RWPE2 (cell line): ENCODE measurements at regions not wholly inside any gene's neighbourhood (a gene's known extent, or its start where the extent isn't known, plus 50 kb on each side); places are given as distances from the start of the nearest gene placed in this dataset.

Experiments
- ATAC-seq: fragments of 200-7000 bp; cut with Tn5 transposase; 3 replicates; pipeline ENCODE4 v1.9.1; 2021; ENCODE audit warnings: low read depth
- DNase-seq: peaks from one replicate; pipeline ENCODE4 v3.0.0-alpha.2; 2020; ENCODE audit warnings: low spot score
- H3K27ac ChIP-seq: fragments of 450-650 bp; 2 replicates; pipeline ENCODE4 v1.5.1; 2017; ENCODE audit warnings: mild to moderate bottlenecking; ENCODE audit not compliant: poor library complexity, severe bottlenecking
- H3K27me3 ChIP-seq: fragments of 250-450 bp; sonication (Bioruptor Pico); 2 replicates; pipeline ENCODE4 v1.5.1; 2021; ENCODE audit warnings: mild to moderate bottlenecking, moderate library complexity; ENCODE audit not compliant: insufficient read depth, poor library complexity, severe bottlenecking
- H3K36me3 ChIP-seq: fragments of 250-450 bp; sonication (Bioruptor Pico); 2 replicates; pipeline ENCODE4 v1.5.1; 2020; ENCODE audit warnings: low read depth, mild to moderate bottlenecking, moderate library complexity
- H3K4me1 ChIP-seq: fragments of 250-450 bp; sonication (Bioruptor Pico); 2 replicates; pipeline ENCODE4 v1.5.1; 2021; ENCODE audit warnings: mild to moderate bottlenecking, moderate library complexity; ENCODE audit not compliant: insufficient read depth, poor library complexity, severe bottlenecking
- H3K4me3 ChIP-seq: fragments of 250-450 bp; sonication (Bioruptor Pico); 2 replicates; pipeline ENCODE4 v1.5.1; 2021; ENCODE audit warnings: mild to moderate bottlenecking, moderate library complexity; ENCODE audit not compliant: severe bottlenecking
- H3K9me3 ChIP-seq: fragments of 250-450 bp; sonication (Bioruptor Pico); 2 replicates; pipeline ENCODE4 v1.5.1; 2021; ENCODE audit warnings: mild to moderate bottlenecking, moderate library complexity; ENCODE audit not compliant: severe bottlenecking
- TF ChIP-seq, protein P1 (sequence below): fragments of 450-650 bp; IDR thresholded peaks from one replicate; pipeline ENCODE4 v1.5.1; 2017; ENCODE audit warnings: mild to moderate bottlenecking, moderate library complexity; ENCODE audit not compliant: poor library complexity, severe bottlenecking

DNA sequence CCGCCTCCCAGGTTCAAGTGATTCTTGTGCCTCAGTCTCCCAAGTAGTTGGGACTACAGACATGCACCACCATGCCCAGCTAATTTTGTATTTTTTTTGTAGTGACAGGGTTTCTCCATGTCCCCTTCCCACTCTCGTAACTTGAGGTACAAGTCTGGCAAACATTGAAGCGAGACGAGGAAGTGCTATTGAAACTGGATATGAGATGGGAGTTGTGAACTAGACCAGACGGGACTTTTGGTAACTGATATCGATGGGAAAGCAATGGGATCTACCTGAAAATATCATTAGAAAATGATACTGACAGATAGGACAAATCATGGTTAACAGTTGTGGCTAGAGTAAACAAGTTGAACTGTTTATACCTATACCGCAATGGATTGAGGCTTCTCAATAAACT lies 95.2 kb upstream of the TRABD2B start:
- TF ChIP-seq, protein P1, sequence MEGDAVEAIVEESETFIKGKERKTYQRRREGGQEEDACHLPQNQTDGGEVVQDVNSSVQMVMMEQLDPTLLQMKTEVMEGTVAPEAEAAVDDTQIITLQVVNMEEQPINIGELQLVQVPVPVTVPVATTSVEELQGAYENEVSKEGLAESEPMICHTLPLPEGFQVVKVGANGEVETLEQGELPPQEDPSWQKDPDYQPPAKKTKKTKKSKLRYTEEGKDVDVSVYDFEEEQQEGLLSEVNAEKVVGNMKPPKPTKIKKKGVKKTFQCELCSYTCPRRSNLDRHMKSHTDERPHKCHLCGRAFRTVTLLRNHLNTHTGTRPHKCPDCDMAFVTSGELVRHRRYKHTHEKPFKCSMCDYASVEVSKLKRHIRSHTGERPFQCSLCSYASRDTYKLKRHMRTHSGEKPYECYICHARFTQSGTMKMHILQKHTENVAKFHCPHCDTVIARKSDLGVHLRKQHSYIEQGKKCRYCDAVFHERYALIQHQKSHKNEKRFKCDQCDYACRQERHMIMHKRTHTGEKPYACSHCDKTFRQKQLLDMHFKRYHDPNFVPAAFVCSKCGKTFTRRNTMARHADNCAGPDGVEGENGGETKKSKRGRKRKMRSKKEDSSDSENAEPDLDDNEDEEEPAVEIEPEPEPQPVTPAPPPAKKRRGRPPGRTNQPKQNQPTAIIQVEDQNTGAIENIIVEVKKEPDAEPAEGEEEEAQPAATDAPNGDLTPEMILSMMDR: no peak
- H3K27ac ChIP-seq: no peak overlapping the region
- peaks cover 18% of the 10 kb centered on the region for H3K27me3 ChIP-seq
- H3K4me3 ChIP-seq: no peak overlapping the region
- no peaks in the 10 kb centered on the region for H3K36me3 ChIP-seq
- no peaks in the 10 kb centered on the region for H3K4me1 ChIP-seq
- no peak for ATAC-seq
- no peaks in the 10 kb centered on the region for H3K9me3 ChIP-seq
- no peak for DNase-seq

DNA sequence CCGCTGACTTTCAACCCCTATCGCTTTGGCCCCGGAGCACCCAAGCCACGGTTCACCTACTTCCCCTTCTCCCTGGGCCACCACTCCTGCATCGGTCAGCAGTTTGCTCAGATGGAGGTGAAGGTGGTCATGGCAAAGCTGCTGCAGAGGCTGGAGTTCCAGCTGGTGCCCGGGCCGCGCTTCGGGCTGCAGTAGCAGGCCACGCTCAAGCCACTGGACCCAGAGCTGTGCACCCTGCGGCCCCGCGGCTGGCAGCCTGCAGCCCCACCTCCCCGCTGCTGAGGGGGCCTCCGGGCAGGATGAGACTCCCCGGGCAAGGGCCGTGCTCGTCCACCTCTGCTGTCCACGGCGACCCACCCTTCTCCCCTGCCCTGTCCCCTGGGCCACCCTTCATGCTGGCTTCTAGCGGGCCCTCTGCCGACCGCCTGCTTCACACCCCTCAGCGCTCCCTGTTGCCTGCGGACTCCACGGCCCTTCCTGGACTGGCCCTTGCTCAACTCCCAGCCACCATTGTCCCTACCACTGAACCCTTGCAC lies 92.2 kb upstream of the TRABD2B start:
- peaks cover 18% of the 10 kb centered on the region for H3K27me3 ChIP-seq
- no peak overlapping the region for H3K27ac ChIP-seq
- no peaks in the 10 kb centered on the region for H3K36me3 ChIP-seq
- TF ChIP-seq, protein P1: no peak
- no peaks in the 10 kb centered on the region for H3K4me1 ChIP-seq
- no peak overlapping the region for H3K4me3 ChIP-seq
- no peak for ATAC-seq
- H3K9me3 ChIP-seq: no peaks in the 10 kb centered on the region
- DNase-seq: no peak

DNA sequence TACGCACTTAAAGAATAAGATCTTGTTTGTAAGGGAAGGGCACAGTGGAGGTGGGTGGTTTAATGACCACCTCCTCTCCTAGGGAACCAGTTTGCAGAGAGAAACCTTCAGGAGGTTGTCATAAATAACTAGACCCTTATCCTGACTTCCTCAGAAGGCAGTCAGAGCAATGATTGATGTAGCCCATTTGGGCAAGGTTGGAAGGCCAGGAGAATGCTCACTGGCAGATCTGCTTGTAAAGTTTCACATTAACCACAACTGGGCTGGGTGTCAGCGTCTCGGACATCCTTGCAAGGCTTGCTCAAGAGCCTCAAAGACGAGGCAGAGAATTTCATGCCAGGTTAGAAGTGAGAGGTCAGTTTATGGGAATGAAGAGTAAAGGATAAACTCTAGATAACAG lies 87.6 kb upstream of the TRABD2B start:
- no peaks in the 10 kb centered on the region for H3K36me3 ChIP-seq
- no peaks in the 10 kb centered on the region for H3K4me1 ChIP-seq
- H3K4me3 ChIP-seq: no peak overlapping the region
- DNase-seq: no peak
- H3K9me3 ChIP-seq: no peaks in the 10 kb centered on the region
- H3K27me3 ChIP-seq: no peaks in the 10 kb centered on the region
- no peak for ATAC-seq
- H3K27ac ChIP-seq: no peak overlapping the region
- TF ChIP-seq, protein P1: no peak

DNA sequence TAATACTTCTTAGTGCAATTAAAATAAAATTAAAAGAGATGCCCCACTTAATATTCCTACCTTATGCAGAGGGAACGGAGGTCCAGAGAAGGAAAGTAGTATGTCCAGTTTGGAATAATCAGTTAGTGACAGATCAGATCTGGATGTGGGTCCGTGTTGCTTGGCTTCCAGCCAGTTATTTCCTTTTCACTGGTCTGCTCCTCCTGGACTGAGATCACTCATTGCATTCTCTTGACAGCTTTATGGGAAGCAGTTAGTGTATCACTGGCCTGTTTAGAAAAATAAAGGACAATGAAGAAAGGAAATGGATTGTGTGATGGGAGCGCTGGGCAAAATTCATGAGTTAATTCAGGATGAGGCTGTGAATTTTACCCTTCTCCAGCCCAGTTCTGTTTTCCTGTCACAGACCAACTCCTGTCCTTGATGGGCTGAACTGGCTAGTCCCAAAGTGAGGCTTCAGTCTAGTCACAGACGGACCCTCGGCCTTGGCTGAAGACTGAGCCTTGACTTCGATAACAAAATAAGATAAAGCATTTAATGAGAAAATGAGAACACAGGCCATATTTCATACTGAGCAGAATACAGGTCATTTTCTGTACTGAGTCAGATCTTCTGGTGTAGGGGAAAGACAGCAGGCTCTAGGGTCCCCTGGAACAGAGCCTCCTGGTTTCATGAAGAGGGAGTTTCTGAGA lies 85.2 kb upstream of the TRABD2B start:
- Histone ChIP-seq H3K36me3 (no peaks in the 10 kb centered on the region), H3K4me1 (no peaks in the 10 kb centered on the region), H3K27ac (no peak overlapping the region), H3K9me3 (no peaks in the 10 kb centered on the region), H3K4me3 (no peak overlapping the region), H3K27me3 (no peaks in the 10 kb centered on the region)
- no peak for ATAC-seq
- DNase-seq: no peak
- TF ChIP-seq, protein P1: no peak
